HuH-7.5 (cell line): ENCODE measurements at regions not wholly inside any gene's neighbourhood (a gene's known extent, or its start where the extent isn't known, plus 50 kb on each side); places are given as distances from the start of the nearest gene placed in this dataset.
"Not testable (repeated sequence)": the region's sequence is repeated elsewhere in the genome, so short reads cannot be mapped to it uniquely, and the experiment has no call there.

ENCODE experiments used
- DNase-seq: peaks from one replicate; pipeline ENCODE4 v3.0.0; 2011; ENCODE audit warnings: low spot score

DNA sequence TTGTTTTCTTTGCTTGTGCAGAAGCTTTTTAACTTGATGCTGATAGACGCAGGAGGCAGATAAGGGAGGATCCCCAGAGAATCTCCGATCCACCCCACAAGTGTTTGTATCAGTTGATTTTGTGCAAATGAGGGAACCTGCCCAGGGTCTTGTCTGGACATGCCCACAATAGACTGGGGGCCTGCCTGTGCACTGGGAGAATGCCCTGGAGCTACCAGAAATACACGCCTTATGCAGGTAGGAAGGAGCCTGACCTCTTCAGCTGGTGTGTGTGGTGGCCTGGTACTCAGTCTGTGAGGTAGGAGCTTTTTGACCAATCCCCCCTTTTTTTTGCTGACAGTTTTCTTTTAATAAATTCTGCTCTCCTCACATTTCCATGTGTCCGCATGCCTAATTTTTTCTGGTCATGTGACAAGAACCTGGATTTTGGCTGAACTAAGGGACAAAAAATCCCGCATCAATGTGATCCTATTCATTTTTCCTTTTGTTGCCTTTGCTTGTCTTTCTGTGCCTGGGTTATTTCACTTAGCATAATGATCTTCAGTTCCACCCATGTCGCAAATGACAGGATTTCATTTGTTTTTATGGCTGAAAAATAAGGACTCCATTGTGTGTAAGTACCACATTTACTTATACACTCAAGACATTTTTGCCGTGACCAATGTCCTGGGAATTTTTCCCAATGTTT, 430.6 kb upstream of the NRG3 start:
- DNase-seq, result no peak

GRCh38 chr10:81450651-81451050, 424.3 kb upstream of the NRG3 start:
- DNase-seq, result no peak

DNA sequence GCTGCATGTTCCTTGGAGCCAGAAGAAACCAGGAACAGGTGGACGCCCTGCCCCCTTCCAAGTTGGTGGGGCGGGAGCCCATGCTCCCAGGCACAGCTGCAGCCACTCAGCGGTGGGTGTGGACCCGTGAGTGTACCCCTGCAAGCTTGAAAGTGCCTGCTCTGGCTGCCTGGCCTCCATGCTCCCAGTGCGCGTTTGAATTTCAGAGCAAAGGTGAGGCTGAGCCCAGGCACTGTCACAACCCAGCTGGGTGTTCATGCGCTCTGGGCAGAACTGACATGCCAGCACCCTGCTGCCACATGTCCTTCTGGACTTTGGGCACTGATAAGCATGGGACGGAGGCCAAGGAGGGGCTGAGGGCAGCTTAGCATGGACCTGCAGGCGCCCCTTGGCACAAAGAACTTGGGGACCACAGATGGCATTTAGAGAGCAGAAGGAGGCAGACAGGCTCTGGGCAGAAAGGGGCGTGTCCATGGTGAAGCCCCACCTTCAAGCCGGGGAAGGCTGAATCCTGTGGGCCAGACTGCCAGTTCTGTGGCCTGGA, 402.0 kb upstream of the NRG3 start:
- DNase-seq, result no peak

GRCh38 chr10:81473755-81474154, 401.2 kb upstream of the NRG3 start:
- no peak for DNase-seq

DNA sequence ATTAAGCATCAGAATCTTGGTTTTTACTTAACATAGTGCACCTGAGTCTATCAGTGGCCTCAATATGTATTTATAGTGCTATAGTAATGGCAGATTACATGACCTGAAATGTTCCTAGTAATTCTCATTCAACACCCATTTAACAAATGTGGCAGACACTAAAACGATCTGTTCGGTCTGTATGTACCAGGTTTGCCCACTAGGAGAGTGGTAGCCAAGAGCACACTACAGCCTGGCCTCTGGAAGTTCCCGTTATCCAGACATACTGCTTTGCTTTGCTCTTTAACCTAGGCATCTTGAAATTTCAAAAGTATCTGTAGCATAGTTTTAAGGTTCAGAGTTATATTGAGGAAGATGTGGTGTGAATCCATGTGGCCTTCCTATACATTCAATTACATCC, 395.7 kb upstream of the NRG3 start:
- no peak for DNase-seq

DNA sequence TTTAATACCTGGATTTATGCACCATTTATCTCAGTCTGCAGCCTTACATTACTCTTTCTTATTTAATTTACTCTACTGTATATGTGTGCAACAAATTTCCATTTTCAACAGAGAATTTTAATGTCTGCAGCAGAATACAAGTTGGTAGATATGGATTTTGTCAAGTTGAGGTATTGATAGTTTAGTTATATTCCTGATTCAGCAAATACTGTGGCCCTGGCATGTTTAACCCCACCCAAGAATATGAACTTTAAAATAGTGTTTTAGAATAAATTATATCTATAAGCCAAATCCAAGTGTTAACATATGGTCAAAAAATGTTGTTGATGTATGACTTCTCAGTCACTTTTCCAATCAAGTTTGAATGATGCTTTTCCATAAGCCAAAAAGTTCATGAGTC, 378.4 kb upstream of the NRG3 start:
- DNase-seq, result no peak

DNA sequence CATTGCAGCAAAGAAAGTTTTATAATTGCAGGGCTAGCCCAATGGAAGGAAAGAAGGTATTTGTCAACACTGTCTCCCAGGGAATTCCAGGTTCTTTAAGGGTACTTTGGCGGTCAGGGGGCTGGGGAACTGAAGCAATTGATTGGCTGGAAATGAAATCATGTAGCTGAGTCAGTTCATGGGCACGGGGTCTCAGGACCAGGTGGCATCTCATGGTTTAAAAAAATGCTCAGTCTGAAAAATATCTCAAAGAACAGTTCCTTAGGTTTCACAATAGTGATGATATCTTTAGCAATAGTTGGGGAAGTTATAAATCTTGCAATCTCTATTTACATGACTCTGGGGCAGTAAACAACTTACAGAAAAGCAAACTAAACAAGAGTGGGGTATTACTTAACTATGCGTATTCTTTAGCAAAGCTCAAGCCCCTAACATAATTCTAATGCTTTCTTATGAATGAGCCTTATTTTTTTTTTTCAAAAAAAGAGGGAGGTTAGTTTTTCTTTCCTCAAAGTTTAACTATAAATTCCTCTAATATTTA, 376.9 kb upstream of the NRG3 start:
- DNase-seq, result no peak

- DNase-seq, result no peak
These were observed 372.2 kb upstream of the NRG3 start for GRCh38 chr10:81502677-81503359.

DNA sequence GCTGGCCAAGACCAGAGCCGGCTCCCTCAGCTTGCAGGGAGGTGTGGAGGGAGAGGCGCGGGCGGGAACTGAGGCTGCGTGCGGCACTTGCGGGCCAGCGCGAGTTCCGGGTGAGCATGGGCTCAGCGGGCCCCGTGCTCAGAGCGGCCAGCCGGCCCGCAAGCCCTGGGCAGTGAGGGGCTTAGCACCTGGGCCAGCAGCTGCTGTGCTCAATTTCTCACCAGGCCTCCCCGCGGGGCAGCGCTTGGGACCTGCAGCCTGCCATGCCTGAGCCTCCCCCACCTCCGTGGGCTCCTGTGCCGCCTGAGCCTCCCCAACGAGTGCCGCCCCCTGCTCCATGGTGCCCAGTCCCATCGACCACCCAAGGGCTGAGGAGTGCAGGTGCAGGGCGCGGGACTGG, 369.2 kb upstream of the NRG3 start:
- not testable (repeated sequence) for DNase-seq

GRCh38 chr10:81514811-81515210, 360.2 kb upstream of the NRG3 start:
- DNase-seq, result no peak

GRCh38 chr10:81520688-81521087, 354.3 kb upstream of the NRG3 start:
- no peak for DNase-seq

GRCh38 chr10:81524467-81524866, 350.5 kb upstream of the NRG3 start:
- no peak for DNase-seq

GRCh38 chr10:81532403-81532802, 342.6 kb upstream of the NRG3 start:
- DNase-seq, result no peak

DNA sequence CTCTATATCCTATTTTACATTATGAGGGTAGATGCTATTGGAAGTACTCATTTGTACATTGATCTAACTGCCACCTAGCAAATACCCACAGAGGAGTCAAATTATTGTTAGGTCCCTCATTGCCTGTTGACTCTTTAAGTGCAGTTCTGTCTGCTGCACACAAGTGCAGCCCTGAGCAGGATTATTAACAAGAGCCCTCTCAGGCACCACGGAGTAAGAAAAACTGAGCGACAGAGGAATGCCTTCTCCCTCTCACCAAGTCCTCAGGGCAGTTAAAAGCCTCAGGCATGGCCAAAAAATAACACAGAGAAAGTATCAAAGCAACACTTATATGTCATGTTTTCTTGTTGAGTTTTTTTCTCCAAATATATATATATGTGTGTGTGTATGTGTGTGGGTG, 340.0 kb upstream of the NRG3 start:
- DNase-seq, result no peak

- DNase-seq, result no peak
These were observed 333.5 kb upstream of the NRG3 start for GRCh38 chr10:81541517-81541916.

DNA sequence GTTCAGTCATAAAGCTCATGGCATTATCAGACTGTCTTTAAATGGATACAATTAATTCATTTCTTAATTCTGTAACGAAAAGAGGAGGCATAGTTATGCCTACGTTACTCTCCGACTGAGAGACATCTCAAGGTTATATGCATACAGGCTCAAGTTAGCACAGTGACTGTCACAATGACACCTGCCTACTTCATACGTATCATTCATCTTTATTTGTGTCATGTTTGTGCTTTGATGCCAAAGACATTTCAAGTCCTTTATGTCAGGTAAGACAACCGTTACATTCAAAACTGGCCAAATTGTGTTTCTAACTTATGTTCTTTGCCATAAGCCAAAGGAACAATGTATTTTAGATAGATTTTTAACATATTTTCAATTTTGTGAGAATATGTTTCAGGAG, 328.8 kb upstream of the NRG3 start:
- DNase-seq, result no peak

- no peak for DNase-seq
These were observed 326.8 kb upstream of the NRG3 start for GRCh38 chr10:81548160-81548559.

GRCh38 chr10:81564143-81564542, 310.9 kb upstream of the NRG3 start:
- no peak for DNase-seq

DNA sequence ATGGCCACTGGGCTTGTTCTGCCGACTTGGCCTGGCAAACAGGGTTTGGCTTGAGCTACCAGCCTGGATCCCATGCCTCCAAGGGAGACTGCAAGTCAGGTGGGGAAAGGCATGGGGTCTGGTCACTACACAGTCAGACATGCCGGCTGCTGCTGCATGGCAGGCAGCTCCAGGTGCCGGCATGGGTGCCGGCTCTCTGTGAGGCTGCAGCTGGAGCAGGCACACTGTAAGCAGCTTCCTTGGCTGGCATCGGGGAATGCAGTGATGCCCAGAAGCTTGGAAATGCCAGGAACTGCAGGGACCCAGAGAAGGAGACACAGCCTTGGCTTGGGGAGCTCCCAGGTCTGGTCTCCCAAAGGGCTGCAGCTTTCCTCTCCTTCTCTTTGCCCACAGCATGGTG, 305.5 kb upstream of the NRG3 start:
- no peak for DNase-seq

- DNase-seq, result no peak
These were observed 304.6 kb upstream of the NRG3 start for GRCh38 chr10:81570349-81570748.

DNA sequence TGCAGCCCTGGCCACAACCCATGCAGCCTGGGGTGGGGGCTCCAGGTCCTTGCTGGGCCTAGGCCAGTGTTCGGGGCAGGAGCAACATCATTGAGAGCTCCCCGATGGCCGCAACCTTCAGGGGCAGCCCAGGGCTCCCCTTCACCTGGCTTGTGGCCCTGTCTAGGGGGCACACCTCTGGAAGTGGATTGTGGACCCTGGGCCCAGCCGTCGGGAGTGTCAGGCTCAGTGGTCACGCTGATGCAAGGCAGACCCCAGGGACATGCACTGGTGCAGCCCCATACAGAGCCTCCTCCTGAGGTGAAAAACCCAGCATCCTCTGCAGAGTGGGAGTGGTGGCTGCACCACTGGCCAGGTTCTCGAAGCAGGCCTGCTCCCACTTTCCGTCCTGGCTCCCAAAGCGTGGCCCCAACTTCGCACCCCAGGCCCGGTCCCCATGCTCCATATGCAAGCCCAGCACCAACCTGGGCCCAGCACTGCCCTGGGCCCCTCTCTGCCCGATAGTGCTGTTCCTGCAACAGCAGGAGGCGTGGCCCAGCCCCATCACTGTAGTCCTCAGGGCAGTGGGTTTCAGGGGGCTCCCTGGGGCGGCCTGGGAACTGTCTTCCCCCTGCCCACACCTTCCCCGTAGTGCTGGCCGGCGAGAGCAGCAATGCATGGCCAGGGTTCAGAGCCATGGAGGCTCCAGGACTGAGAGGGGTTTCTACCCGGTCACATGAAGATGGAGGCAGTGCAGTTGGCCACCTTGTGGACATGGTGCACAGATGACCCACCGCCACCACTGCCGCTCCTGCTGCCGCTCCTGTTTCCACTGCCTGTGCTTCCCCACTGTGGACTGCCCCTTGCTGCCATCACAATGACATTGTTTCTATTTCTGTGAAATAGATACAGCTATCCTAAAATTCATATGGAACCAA, 303.9 kb upstream of the NRG3 start:
- DNase-seq, result no peak

- DNase-seq, result no peak
These were observed 300.0 kb upstream of the NRG3 start for GRCh38 chr10:81575036-81575435.
